Colonic mucosa (tissue), 4 donors: ENCODE measurements at regions not wholly inside any gene's neighbourhood (a gene's known extent, or its start where the extent isn't known, plus 50 kb on each side); places are given as distances from the start of the nearest gene placed in this dataset.

Experiments used
- DNase-seq: peaks from one replicate; pipeline ENCODE4 v3.0.0-alpha.2; 2020
- H3K27ac ChIP-seq: fragments of 200-600 bp; one replicate; pipeline ENCODE4 v1.8.0; 2021
- H3K27me3 ChIP-seq: fragments of 200-600 bp; one replicate; pipeline ENCODE4 v1.8.0; 2021
- H3K36me3 ChIP-seq: fragments of 200-600 bp; one replicate; pipeline ENCODE4 v1.8.0; 2021
- H3K4me1 ChIP-seq: fragments of 200-600 bp; one replicate; pipeline ENCODE4 v1.8.0; 2021; ENCODE audit warnings: mild to moderate bottlenecking
- H3K4me3 ChIP-seq: fragments of 200-600 bp; one replicate; pipeline ENCODE4 v1.8.0; 2021
- H3K9ac ChIP-seq, 2 donors: one replicate each; pipeline ENCODE4 v1.7.0; 2013; ENCODE audit warnings: control low read depth in 2 of 2, low read depth in 2 of 2, low read length in 2 of 2
- H3K9me3 ChIP-seq: fragments of 200-600 bp; one replicate; pipeline ENCODE4 v1.8.0; 2021
- intact Hi-C: fragments of 100-400 bp; cut with DNase I; formaldehyde crosslinking; loops from one replicate; pipeline ENCODE4 v1.14.1; 2022
- TF ChIP-seq, protein P1 (sequence below): fragments of 200-600 bp; IDR thresholded peaks from one replicate; pipeline ENCODE4 v1.8.0; 2022; ENCODE audit warnings: antibody characterized with exemption, mild to moderate bottlenecking
- donor health status: healthy.
- donor health status: DM: no; HTN: no; CAD: no.
- donor health status: DM: no; HTN: no; CAD: no.

- Histone ChIP-seq H3K9me3 (no peaks in the 10 kb centered on the region), H3K27ac (no peak overlapping the region), H3K4me1 (no peaks in the 10 kb centered on the region), H3K4me3 (no peak overlapping the region), H3K36me3 (no peaks in the 10 kb centered on the region), H3K9ac (no peak overlapping the region), H3K27me3 (no peaks in the 10 kb centered on the region)
- TF ChIP-seq, protein P1, sequence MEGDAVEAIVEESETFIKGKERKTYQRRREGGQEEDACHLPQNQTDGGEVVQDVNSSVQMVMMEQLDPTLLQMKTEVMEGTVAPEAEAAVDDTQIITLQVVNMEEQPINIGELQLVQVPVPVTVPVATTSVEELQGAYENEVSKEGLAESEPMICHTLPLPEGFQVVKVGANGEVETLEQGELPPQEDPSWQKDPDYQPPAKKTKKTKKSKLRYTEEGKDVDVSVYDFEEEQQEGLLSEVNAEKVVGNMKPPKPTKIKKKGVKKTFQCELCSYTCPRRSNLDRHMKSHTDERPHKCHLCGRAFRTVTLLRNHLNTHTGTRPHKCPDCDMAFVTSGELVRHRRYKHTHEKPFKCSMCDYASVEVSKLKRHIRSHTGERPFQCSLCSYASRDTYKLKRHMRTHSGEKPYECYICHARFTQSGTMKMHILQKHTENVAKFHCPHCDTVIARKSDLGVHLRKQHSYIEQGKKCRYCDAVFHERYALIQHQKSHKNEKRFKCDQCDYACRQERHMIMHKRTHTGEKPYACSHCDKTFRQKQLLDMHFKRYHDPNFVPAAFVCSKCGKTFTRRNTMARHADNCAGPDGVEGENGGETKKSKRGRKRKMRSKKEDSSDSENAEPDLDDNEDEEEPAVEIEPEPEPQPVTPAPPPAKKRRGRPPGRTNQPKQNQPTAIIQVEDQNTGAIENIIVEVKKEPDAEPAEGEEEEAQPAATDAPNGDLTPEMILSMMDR: no peak
- DNase-seq: no peak
- intact Hi-C loops: no loop called here
Measured at GRCh38 chr7:81877890-81878289, 108.0 kb upstream of the HGF start.

DNA sequence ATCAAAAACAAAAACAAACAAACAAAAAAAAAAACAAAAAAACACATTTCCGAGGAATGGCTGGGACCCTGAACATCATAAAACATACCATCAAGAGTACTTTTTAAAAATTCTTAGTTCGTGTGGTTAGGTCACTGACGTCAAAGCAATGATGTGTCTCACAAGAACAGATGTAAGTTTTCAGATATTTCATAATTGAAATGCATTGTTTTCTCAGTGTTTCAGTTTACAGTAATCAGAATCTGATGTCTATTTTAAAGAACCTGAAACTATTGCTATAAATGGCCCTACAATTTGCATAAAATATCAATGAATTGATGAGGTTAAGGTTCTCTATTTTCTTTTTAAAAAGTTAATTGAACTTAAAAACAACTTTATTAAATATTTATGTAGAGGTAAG, 103.7 kb upstream of the HGF start:
- H3K27me3 ChIP-seq: no peaks in the 10 kb centered on the region
- no peak overlapping the region for H3K27ac ChIP-seq
- no peaks in the 10 kb centered on the region for H3K36me3 ChIP-seq
- intact Hi-C loops: no loop called here
- TF ChIP-seq, protein P1: no peak
- H3K9ac ChIP-seq: no peak overlapping the region
- H3K4me3 ChIP-seq: no peak overlapping the region
- no peaks in the 10 kb centered on the region for H3K9me3 ChIP-seq
- no peak for DNase-seq
- no peaks in the 10 kb centered on the region for H3K4me1 ChIP-seq

DNA sequence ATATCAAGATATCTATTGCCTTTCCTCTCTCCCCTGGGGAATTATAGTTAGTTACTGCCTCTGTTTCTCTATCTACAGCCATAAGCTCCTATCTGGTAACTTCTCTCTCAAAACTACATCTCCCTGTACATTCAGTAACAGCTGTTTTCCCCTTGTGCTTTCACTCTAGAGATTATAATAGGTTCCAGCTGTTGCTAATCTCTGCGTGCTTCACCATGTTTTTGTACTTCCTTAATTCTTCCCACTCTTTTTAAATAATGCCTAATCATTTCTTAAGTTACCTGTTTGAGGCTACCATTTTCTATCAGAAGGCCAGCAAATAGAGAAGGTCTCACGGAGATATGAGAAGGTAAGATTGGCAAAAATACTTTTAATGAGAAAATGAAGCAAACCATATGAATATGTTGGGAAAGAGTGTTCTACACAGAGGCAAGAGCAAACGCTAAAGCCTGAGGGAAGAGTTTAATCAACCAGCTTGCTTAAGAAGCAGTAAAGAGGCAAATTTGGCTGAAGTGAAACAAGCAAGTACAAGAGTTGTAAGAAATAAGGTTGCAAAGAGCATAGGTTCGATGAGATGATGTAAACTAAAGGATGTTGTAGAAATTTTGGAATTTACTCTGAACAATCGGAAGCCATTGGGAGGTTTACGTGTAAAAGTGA, 101.9 kb upstream of the HGF start:
- Histone ChIP-seq H3K27ac (no peak overlapping the region), H3K27me3 (no peaks in the 10 kb centered on the region), H3K4me1 (no peaks in the 10 kb centered on the region), H3K4me3 (no peak overlapping the region), H3K36me3 (no peaks in the 10 kb centered on the region), H3K9me3 (no peaks in the 10 kb centered on the region), H3K9ac (no peak overlapping the region)
- intact Hi-C loops: no loop called here
- TF ChIP-seq, protein P1: no peak
- no peak for DNase-seq

DNA sequence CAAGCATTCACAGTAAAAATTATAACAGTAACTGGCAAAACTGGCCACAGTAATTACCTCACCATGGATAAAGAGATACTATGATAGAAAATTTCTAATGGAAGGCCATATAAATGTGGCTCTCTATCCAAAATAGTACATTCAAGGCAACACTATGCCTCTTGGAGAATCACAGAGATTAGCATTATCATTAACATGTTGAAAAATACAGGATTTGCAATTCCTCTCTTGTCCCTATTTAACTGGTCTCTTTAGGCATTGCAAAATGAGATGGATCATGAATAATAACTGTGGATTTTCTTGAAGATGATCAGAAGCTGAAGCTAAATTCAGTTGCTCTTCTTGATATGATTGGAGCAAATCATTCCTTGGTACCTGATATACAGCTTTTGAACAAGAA, 100.8 kb upstream of the HGF start:
- H3K4me3 ChIP-seq: no peak overlapping the region
- no peaks in the 10 kb centered on the region for H3K9me3 ChIP-seq
- H3K9ac ChIP-seq: no peak overlapping the region
- no peaks in the 10 kb centered on the region for H3K36me3 ChIP-seq
- TF ChIP-seq, protein P1: no peak
- no peaks in the 10 kb centered on the region for H3K4me1 ChIP-seq
- intact Hi-C loops: no loop called here
- H3K27me3 ChIP-seq: no peaks in the 10 kb centered on the region
- H3K27ac ChIP-seq: no peak overlapping the region
- no peak for DNase-seq

- Histone ChIP-seq H3K4me1 (no peaks in the 10 kb centered on the region), H3K9me3 (no peaks in the 10 kb centered on the region), H3K9ac (no peak overlapping the region), H3K27ac (no peak overlapping the region), H3K27me3 (no peaks in the 10 kb centered on the region), H3K4me3 (no peak overlapping the region), H3K36me3 (no peaks in the 10 kb centered on the region)
- intact Hi-C loops: no loop called here
- DNase-seq: no peak
- TF ChIP-seq, protein P1: no peak
Measured at GRCh38 chr7:81869670-81870069, 99.8 kb upstream of the HGF start.
